ENCODE measurements at regions not wholly inside any gene's neighbourhood (a gene's known extent, or its start where the extent isn't known, plus 50 kb on each side); places are given as distances from the start of the nearest gene placed in this dataset.
"Not testable (repeated sequence)": the region's sequence is repeated elsewhere in the genome, so short reads cannot be mapped to it uniquely, and the experiment has no call there.

DNA sequence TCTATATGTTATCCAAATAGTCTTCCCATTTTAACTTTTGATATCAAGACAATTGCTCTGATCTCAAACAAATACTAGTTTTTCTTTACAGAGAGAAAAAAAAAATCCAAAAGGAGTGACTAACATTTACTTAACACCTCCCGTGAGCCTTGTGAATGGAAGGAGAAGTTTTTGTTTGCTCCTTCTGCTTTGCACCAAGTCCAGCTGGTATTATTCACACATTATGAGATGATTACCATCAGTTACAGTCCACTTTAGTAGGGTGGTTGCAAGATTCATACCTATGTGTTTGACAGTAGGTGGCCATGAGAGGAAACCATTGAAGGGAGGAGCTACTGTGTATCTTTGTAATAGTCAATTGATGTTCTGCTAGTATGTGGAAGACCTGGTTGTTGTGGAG is 443.4 kb upstream of the ZP4 start:
- ATAC-seq, result no peak
- no peak for TF ChIP-seq ISL1 (CRISPR knock-in tag; IDR thresholded peaks at IDR 0.05)
- TF ChIP-seq POU6F1 (CRISPR knock-in tag; IDR thresholded peaks at IDR 0.05; ENCODE audit: borderline replicate concordance, low read depth), result no peak
- no peak for TF ChIP-seq PPARA (CRISPR knock-in tag; IDR thresholded peaks at IDR 0.05; ENCODE audit: borderline replicate concordance)
- no peak for TF ChIP-seq CSDC2 (CRISPR knock-in tag; IDR thresholded peaks at IDR 0.05)
- no peak for TF ChIP-seq TOX (CRISPR knock-in tag; IDR thresholded peaks at IDR 0.05; ENCODE audit: borderline replicate concordance)
- no peak for TF ChIP-seq ZNF70 (CRISPR knock-in tag; IDR thresholded peaks at IDR 0.05)
- TF ChIP-seq CSRNP3 (CRISPR knock-in tag; IDR thresholded peaks at IDR 0.05), result no peak
- no peak for TF ChIP-seq BACH2 (CRISPR knock-in tag; IDR thresholded peaks at IDR 0.05; ENCODE audit: borderline replicate concordance)
- TF ChIP-seq ZFP3 (CRISPR knock-in tag; IDR thresholded peaks at IDR 0.05), result no peak
- TF ChIP-seq ESRRG (CRISPR knock-in tag; IDR thresholded peaks at IDR 0.05), result no peak
- no peak for TF ChIP-seq CREB5 (CRISPR knock-in tag; IDR thresholded peaks at IDR 0.05; ENCODE audit: low read depth)
- no peak for TF ChIP-seq ZC3H10 (CRISPR knock-in tag; IDR thresholded peaks at IDR 0.05)
- no peak for TF ChIP-seq ZNF8 (CRISPR knock-in tag; IDR thresholded peaks at IDR 0.05)

DNA sequence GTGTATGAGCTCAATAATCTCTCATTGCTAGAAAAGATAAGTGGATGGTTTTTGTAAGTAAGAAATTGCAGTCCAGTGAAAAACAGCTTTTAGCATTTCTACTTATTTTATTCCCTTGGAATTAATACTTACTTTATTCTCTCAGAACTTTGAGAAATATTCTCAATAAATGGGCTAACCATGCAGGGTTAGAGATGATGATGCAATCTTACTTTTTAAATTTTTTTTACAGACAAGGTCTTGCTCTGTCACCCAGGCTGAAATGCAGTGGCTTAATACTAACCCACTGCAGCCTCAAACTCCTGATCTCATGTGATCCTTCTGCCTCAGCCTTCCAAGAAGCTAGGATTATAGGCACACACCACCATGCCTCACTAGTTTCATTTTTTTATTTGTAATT is 440.8 kb upstream of the ZP4 start:
- no peak for TF ChIP-seq CSRNP3 (CRISPR knock-in tag; IDR thresholded peaks at IDR 0.05)
- no peak for TF ChIP-seq TSHZ2 (CRISPR knock-in tag; IDR thresholded peaks at IDR 0.05)
- no peak for TF ChIP-seq ZFP30 (CRISPR knock-in tag; IDR thresholded peaks at IDR 0.05)
- no peak for TF ChIP-seq ZNF8 (CRISPR knock-in tag; IDR thresholded peaks at IDR 0.05)
- no peak for TF ChIP-seq POU6F1 (CRISPR knock-in tag; IDR thresholded peaks at IDR 0.05; ENCODE audit: borderline replicate concordance, low read depth)
- no peak for ATAC-seq

DNA sequence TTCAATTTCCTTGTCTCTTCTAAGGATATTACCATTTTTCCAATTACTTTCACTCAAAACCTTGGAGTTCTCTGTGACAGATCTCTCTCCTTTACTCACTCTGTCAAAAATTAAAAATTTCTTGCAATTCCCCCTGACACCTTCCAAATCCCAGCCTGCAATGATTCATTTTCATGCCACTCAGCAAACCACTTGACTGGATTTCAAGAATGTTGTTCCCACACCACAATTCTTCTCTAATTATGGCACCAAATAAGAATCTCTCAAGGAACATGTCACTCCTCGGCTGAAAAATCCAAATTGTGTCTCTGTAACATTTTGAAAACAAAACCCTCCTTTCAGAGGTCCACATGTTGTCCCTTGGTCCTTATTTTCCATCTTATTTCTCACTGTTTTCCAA is 438.9 kb upstream of the ZP4 start:
- TF ChIP-seq ARNTL (CRISPR knock-in tag; IDR thresholded peaks at IDR 0.05; ENCODE audit: borderline replicate concordance, low read depth), result no peak
- no peak for ATAC-seq

- not testable (repeated sequence) for ATAC-seq
Measured at GRCh38 chr1:238327033-238327432, 436.3 kb upstream of the ZP4 start.

DNA sequence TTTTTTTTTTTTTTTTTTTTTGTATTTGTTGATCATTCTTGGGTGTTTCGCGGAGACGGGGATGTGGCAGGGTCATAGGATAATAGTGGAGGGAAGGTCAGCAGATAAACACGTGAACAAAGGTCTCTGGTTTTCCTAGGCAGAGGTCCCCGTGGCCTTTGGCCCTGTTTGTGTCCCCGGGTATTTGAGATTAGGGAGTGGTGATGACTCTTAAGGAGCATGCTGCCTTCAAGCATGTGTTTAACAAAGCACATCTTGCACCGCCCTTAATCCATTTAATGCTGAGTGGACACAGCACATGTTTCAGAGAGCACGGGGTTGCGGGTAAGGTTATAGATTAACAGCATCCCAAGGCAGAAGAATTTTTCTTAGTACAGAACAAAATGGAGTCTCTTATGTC is 435.8 kb upstream of the ZP4 start:
- not testable (repeated sequence) for ATAC-seq

Measured in SK-N-SH treated with all-trans-retinoic acid at 6 μM for 48 hours (cell line).